ENCODE measurements at regions not wholly inside any gene's neighbourhood (a gene's known extent, or its start where the extent isn't known, plus 50 kb on each side); places are given as distances from the start of the nearest gene placed in this dataset.

GRCh38 chr21:16241479-16241963 lies 511.7 kb downstream of the USP25 start:
- no peaks in the 10 kb centered on the region for H3K9me2 ChIP-seq (ENCODE audit: insufficient read depth)
- peaks cover 10% of the 10 kb centered on the region; the same call in 2 of the 3 replicates for H3K4me1 Mint-ChIP-seq
- no peaks in the 10 kb centered on the region for H3K36me3 ChIP-seq (ENCODE audit: insufficient read depth)
- no peaks in the 10 kb centered on the region for H3F3A ChIP-seq (replicated peaks; ENCODE audit: low read depth)
- ATAC-seq, result peak; percentile 94
- H3K79me2 ChIP-seq (replicated peaks; ENCODE audit: insufficient read depth), result no peaks in the 10 kb centered on the region
- H3K4me1 ChIP-seq (ENCODE audit: insufficient read depth), result peaks cover 13% of the 10 kb centered on the region; the same call in 1 of the 2 replicates
- H3K36me3 Mint-ChIP-seq (ENCODE audit: low read depth), result no peaks in the 10 kb centered on the region
- DNase-seq (ENCODE audit: low spot score), result peak; percentile 61
- peak overlapping the region; percentile 63 for H3K4me2 ChIP-seq
- no peaks in the 10 kb centered on the region for H3K9me3 Mint-ChIP-seq
- no peaks in the 10 kb centered on the region for H4K20me1 ChIP-seq (replicated peaks; ENCODE audit: insufficient read depth)
- H3K27ac Mint-ChIP-seq, result no peak overlapping the region
- H2AFZ ChIP-seq, result no peak overlapping the region
- TF ChIP-seq ETS1 (IDR thresholded peaks at IDR 0.05) (peak; percentile 39; the same call in 1 of the 2 replicates), NANOG (IDR thresholded peaks at IDR 0.05; ENCODE audit: borderline replicate concordance) (peak; percentile 92), EZH2 (IDR thresholded peaks at IDR 0.05; ENCODE audit: low read depth, unreplicated experiment) (no peak)
- TF ChIP-seq, protein P1, sequence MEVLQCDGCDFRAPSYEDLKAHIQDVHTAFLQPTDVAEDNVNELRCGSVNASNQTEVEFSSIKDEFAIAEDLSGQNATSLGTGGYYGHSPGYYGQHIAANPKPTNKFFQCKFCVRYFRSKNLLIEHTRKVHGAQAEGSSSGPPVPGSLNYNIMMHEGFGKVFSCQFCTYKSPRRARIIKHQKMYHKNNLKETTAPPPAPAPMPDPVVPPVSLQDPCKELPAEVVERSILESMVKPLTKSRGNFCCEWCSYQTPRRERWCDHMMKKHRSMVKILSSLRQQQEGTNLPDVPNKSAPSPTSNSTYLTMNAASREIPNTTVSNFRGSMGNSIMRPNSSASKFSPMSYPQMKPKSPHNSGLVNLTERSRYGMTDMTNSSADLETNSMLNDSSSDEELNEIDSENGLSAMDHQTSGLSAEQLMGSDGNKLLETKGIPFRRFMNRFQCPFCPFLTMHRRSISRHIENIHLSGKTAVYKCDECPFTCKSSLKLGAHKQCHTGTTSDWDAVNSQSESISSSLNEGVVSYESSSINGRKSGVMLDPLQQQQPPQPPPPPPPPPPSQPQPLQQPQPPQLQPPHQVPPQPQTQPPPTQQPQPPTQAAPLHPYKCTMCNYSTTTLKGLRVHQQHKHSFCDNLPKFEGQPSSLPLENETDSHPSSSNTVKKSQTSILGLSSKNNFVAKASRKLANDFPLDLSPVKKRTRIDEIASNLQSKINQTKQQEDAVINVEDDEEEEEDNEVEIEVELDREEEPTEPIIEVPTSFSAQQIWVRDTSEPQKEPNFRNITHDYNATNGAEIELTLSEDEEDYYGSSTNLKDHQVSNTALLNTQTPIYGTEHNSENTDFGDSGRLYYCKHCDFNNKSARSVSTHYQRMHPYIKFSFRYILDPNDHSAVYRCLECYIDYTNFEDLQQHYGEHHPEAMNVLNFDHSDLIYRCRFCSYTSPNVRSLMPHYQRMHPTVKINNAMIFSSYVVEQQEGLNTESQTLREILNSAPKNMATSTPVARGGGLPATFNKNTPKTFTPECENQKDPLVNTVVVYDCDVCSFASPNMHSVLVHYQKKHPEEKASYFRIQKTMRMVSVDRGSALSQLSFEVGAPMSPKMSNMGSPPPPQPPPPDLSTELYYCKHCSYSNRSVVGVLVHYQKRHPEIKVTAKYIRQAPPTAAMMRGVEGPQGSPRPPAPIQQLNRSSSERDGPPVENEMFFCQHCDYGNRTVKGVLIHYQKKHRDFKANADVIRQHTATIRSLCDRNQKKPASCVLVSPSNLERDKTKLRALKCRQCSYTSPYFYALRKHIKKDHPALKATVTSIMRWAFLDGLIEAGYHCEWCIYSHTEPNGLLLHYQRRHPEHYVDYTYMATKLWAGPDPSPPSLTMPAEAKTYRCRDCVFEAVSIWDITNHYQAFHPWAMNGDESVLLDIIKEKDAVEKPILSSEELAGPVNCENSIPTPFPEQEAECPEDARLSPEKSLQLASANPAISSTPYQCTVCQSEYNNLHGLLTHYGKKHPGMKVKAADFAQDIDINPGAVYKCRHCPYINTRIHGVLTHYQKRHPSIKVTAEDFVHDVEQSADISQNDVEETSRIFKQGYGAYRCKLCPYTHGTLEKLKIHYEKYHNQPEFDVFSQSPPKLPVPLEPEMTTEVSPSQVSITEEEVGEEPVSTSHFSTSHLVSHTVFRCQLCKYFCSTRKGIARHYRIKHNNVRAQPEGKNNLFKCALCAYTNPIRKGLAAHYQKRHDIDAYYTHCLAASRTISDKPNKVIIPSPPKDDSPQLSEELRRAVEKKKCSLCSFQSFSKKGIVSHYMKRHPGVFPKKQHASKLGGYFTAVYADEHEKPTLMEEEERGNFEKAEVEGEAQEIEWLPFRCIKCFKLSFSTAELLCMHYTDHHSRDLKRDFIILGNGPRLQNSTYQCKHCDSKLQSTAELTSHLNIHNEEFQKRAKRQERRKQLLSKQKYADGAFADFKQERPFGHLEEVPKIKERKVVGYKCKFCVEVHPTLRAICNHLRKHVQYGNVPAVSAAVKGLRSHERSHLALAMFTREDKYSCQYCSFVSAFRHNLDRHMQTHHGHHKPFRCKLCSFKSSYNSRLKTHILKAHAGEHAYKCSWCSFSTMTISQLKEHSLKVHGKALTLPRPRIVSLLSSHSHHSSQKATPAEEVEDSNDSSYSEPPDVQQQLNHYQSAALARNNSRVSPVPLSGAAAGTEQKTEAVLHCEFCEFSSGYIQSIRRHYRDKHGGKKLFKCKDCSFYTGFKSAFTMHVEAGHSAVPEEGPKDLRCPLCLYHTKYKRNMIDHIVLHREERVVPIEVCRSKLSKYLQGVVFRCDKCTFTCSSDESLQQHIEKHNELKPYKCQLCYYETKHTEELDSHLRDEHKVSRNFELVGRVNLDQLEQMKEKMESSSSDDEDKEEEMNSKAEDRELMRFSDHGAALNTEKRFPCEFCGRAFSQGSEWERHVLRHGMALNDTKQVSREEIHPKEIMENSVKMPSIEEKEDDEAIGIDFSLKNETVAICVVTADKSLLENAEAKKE (CRISPR knock-in tag; IDR thresholded peaks at IDR 0.05), result peak; percentile 43; the same call in 1 of the 2 replicates
- H3K27me3 Mint-ChIP-seq (ENCODE audit: insufficient read depth, low read depth, poor library complexity), result peaks cover 19% of the 10 kb centered on the region
- H3K27ac ChIP-seq (ENCODE audit: low read depth), result no peak overlapping the region
- no peak overlapping the region for H3K4me3 ChIP-seq
- H3K27me3 ChIP-seq (ENCODE audit: insufficient read depth), result peaks cover 39% of the 10 kb centered on the region
- peak overlapping the region; percentile 24; the same call in 1 of the 3 replicates for H3K4me3 Mint-ChIP-seq

DNA sequence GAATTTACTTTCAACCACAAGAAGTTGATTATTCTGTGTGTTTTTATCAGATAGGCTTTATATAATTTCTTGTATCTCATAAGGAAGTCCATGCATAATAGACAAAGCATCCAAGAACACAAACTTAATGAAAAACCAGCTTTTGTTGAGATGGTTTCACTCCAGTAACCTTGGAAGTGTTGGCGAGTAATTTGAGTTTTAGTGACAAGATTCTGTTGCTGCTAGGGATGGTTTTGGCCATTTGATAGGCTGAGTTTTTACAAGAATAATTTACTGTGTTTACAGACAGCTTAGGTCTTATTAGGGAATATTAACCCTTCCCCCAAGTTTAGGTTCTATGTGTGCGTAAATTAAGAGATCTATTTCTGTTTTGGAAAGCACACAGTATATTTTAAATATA lies 513.6 kb downstream of the USP25 start:
- no peak overlapping the region for H3K27ac Mint-ChIP-seq
- H3K27me3 ChIP-seq (ENCODE audit: insufficient read depth), result peaks cover 39% of the 10 kb centered on the region
- no peak for TF ChIP-seq POLR2AphosphoS5 (IDR thresholded peaks at IDR 0.05; ENCODE audit: low read depth)
- TF ChIP-seq STAT1 (IDR thresholded peaks at IDR 0.05; ENCODE audit: unreplicated experiment), result no peak

More for the DNA sequence above, 513.6 kb downstream of the USP25 start:
- Histone ChIP-seq H3K4me1 (ENCODE audit: insufficient read depth) (peaks cover 13% of the 10 kb centered on the region; the same call in 1 of the 2 replicates), H3K79me2 (replicated peaks; ENCODE audit: insufficient read depth) (no peaks in the 10 kb centered on the region), H3K4me3 (no peak overlapping the region), H3K4me2 (no peak overlapping the region), H3K9me2 (ENCODE audit: insufficient read depth) (no peaks in the 10 kb centered on the region), H3K27ac (ENCODE audit: low read depth) (no peak overlapping the region), H3K36me3 (ENCODE audit: insufficient read depth) (no peaks in the 10 kb centered on the region), H4K20me1 (replicated peaks; ENCODE audit: insufficient read depth) (no peaks in the 10 kb centered on the region), H2AFZ (no peak overlapping the region), H3F3A (replicated peaks; ENCODE audit: low read depth) (no peaks in the 10 kb centered on the region)
- no peak for DNase-seq (ENCODE audit: low spot score)
- Mint-ChIP-seq H3K27me3 (ENCODE audit: insufficient read depth, low read depth, poor library complexity) (peaks cover 19% of the 10 kb centered on the region), H3K36me3 (ENCODE audit: low read depth) (no peaks in the 10 kb centered on the region), H3K4me1 (peaks cover 10% of the 10 kb centered on the region; the same call in 2 of the 3 replicates), H3K9me3 (no peaks in the 10 kb centered on the region), H3K4me3 (no peak overlapping the region)
- no peak for ATAC-seq

Measured in GM23338 (cell line).